GM12878 (cell line): ENCODE measurements at regions not wholly inside any gene's neighbourhood (a gene's known extent, or its start where the extent isn't known, plus 50 kb on each side); places are given as distances from the start of the nearest gene placed in this dataset.

Experiments used
- ATAC-seq: fragments of 200-7000 bp; cut with Tn5 transposase; 3 replicates; pipeline ENCODE4 v1.9.1; 2020; ENCODE audit warnings: mild to moderate bottlenecking, moderate library complexity
- BruUV-seq: library from RNA; stranded (reverse); fragments of 400-500 nt; replicated peaks from 2 replicates; lab custom pipeline; 2021; lab: Mats Ljungman, UMichigan
- CTCF ChIA-PET: fragments of 300-600 bp; sonication (Branson Sonifier 250); formaldehyde crosslinking; extraction: SDS; loops from one replicate; lab custom pipeline; 2021; ENCODE audit warnings: inconsistent platforms; lab: Yijun Ruan, JAX
- POLR2A ChIA-PET: fragments of 350-600 bp; formaldehyde crosslinking; extraction: SDS; loops from one replicate; lab custom pipeline; 2021; ENCODE audit warnings: inconsistent platforms; lab: Charles Lee
- RAD21 ChIA-PET: fragments of 300-600 bp; sonication (Branson Sonifier 250); formaldehyde crosslinking; loops from one replicate; lab custom pipeline; 2023; ENCODE audit warnings: antibody characterized with exemption; ENCODE audit not compliant: unreplicated experiment; lab: Charles Lee
- SMC1A ChIA-PET: fragments of 300-600 bp; sonication (Branson Sonifier 250); formaldehyde crosslinking; loops from one replicate; lab custom pipeline; 2023; ENCODE audit not compliant: unreplicated experiment, uncharacterized antibody; lab: Charles Lee
- DNase-seq: peaks from one replicate; pipeline ENCODE4 v3.0.0-alpha.2; 2011; ENCODE audit warnings: low read depth, low spot score
- FAIRE-seq: peaks from 3 replicates; lab custom pipeline; 2011; peaks lifted over from hg19 to GRCh38; lab: Jason Lieb, UNC
- H2AFZ ChIP-seq: 2 replicates; pipeline ENCODE4 v1.6.0; 2011; ENCODE audit warnings: low read depth, low read length, control low read depth; ENCODE audit not compliant: control insufficient read depth
- H3K27ac ChIP-seq: 2 replicates; pipeline ENCODE4 v1.5.1; 2011; ENCODE audit warnings: control low read depth; ENCODE audit not compliant: control insufficient read depth, insufficient read depth
- H3K27me3 ChIP-seq, 2 experiments: replicated peaks in 1 of 2; 2 replicates each; pipeline versions ENCODE4 v1.6.0 to v1.6.1; 2011; ENCODE audit warnings: low read length in 1 of 2; ENCODE audit not compliant: control insufficient read depth in 2 of 2, insufficient read depth in 2 of 2
- H3K36me3 ChIP-seq, 2 experiments: 2 replicates each; pipeline ENCODE4 v1.5.1; 2011; ENCODE audit warnings: low read length in 1 of 2; ENCODE audit not compliant: control insufficient read depth in 2 of 2, insufficient read depth in 2 of 2
- H3K4me1 ChIP-seq: 2 replicates; pipeline ENCODE4 v1.6.1; 2011; ENCODE audit warnings: mild to moderate bottlenecking, low read length, moderate library complexity, mixed read lengths; ENCODE audit not compliant: control insufficient read depth, insufficient read depth
- H3K4me2 ChIP-seq: 2 replicates; pipeline ENCODE4 v1.6.0; 2011; ENCODE audit warnings: control low read depth; ENCODE audit not compliant: control insufficient read depth, insufficient read depth
- H3K4me3 ChIP-seq: fragments of 200-600 bp; sonication (generic); 2 replicates; pipeline ENCODE4 v1.5.1; 2016
- H3K79me2 ChIP-seq: 2 replicates; pipeline ENCODE4 v1.6.0; 2011; ENCODE audit warnings: low read length; ENCODE audit not compliant: control insufficient read depth, insufficient read depth
- H3K9ac ChIP-seq: 2 replicates; pipeline ENCODE4 v1.8.0; 2011; ENCODE audit warnings: low read length, control low read depth, mixed read lengths; ENCODE audit not compliant: control insufficient read depth, insufficient read depth
- H3K9me3 ChIP-seq: replicated peaks from 3 replicates; pipeline ENCODE4 v1.5.1; 2011; ENCODE audit warnings: mild to moderate bottlenecking, low read length; ENCODE audit not compliant: control insufficient read depth, insufficient read depth
- H4K20me1 ChIP-seq: 2 replicates; pipeline ENCODE4 v1.6.0; 2011; ENCODE audit not compliant: control insufficient read depth, insufficient read depth
- BRCA1 ChIP-seq: IDR thresholded peaks from 2 replicates; pipeline ENCODE4 v1.6.1; 2011; ENCODE audit warnings: low read depth, low read length, improper control_type of control experiment
- DPF2 ChIP-seq: fragments of 450-650 bp; IDR thresholded peaks from 2 replicates; pipeline ENCODE4 v1.6.1; 2017; ENCODE audit warnings: mild to moderate bottlenecking
- EED ChIP-seq: sonication (generic); IDR thresholded peaks from 2 replicates; pipeline ENCODE4 v1.6.1; 2016; ENCODE audit warnings: antibody characterized with exemption, low read depth
- EP300 ChIP-seq, 2 experiments: fragments of 150-350 bp in 1 of 2; IDR thresholded peaks; 2 replicates each; pipeline ENCODE4 v1.6.1; 2011 to 2012; ENCODE audit warnings: low read depth in 2 of 2, low read length in 2 of 2, borderline replicate concordance in 1 of 2, improper control_type of control experiment in 1 of 2, inconsistent platforms in 1 of 2; ENCODE audit not compliant: control insufficient read depth in 1 of 2
- HCFC1 ChIP-seq: fragments of 150-350 bp; IDR thresholded peaks from 2 replicates; pipeline ENCODE4 v1.6.1; 2014; ENCODE audit warnings: low read length
- HDGF ChIP-seq: fragments of 450-650 bp; IDR thresholded peaks from 2 replicates; pipeline ENCODE4 v1.6.1; 2016; ENCODE audit warnings: antibody characterized with exemption
- KDM1A ChIP-seq: fragments of 200-600 bp; sonication (generic); IDR thresholded peaks from 2 replicates; pipeline ENCODE4 v1.6.1; 2016; ENCODE audit warnings: borderline replicate concordance
- NKRF ChIP-seq: fragments of 450-650 bp; conservative IDR thresholded peaks from 2 replicates; pipeline ENCODE4 v1.6.1; 2017; ENCODE audit warnings: mild to moderate bottlenecking, moderate library complexity
- NR2C1 ChIP-seq: fragments of 450-650 bp; IDR thresholded peaks from 2 replicates; pipeline ENCODE4 v1.6.1; 2017; ENCODE audit warnings: antibody characterized with exemption, mild to moderate bottlenecking, moderate library complexity
- RCOR1 ChIP-seq: conservative IDR thresholded peaks from 2 replicates; pipeline ENCODE4 v1.6.1; 2012; ENCODE audit warnings: low read depth, low read length, improper control_type of control experiment
- RELB ChIP-seq: fragments of 450-650 bp; IDR thresholded peaks from 2 replicates; pipeline ENCODE4 v1.6.1; 2017; ENCODE audit warnings: low read depth, mild to moderate bottlenecking, moderate library complexity
- YBX1 ChIP-seq: fragments of 450-650 bp; IDR thresholded peaks from 2 replicates; pipeline ENCODE4 v1.6.1; 2016; ENCODE audit warnings: antibody characterized with exemption
- WGBS: methylation state at CpG from one replicate; pipeline ENCODE4 v1.1.6; 2016; ENCODE audit warnings: low lambda C conversion rate; ENCODE audit not compliant: insufficient replicate concordance, insufficient coverage; ENCODE audit errors: missing lambda C conversion rate; 5-methylcytosine and 5-hydroxymethylcytosine counted together
- in situ Hi-C: fragments of 300-500 bp; cut with MboI; formaldehyde crosslinking; loops from 9 replicates; pipeline ENCODE4 v1.14.3; 2018; ENCODE audit warnings: mixed read lengths
- intact Hi-C: fragments of 100-400 bp; cut with micrococcal nuclease; formaldehyde crosslinking; loops from one replicate; pipeline ENCODE4 v1.14.2; 2022; ENCODE audit not compliant: unreplicated experiment
- TF ChIP-seq, protein P1 (sequence below): fragments of 150-350 bp; IDR thresholded peaks from 2 replicates; pipeline ENCODE4 v1.6.1; 2016; ENCODE audit warnings: low read depth, low read length
- TF ChIP-seq, protein P2 (sequence below): fragments of 450-650 bp; IDR thresholded peaks from 2 replicates; pipeline ENCODE4 v1.6.1; 2017; ENCODE audit warnings: mild to moderate bottlenecking, moderate library complexity

GRCh38 chr7:68689087-68689433 is 909.2 kb upstream of the AUTS2 start:
- H3K4me1 ChIP-seq, result no peaks in the 10 kb centered on the region
- H4K20me1 ChIP-seq, result no peaks in the 10 kb centered on the region
- intact Hi-C loops (no loop called here), in situ Hi-C loops (no loop called here)
- no peaks in the 10 kb centered on the region; the same call in 2 of the 3 replicates for H3K9me3 ChIP-seq
- POLR2A ChIA-PET, result no interaction called here
- no peak overlapping the region for H2AFZ ChIP-seq
- H3K9ac ChIP-seq, result no peak overlapping the region
- H3K79me2 ChIP-seq, result no peaks in the 10 kb centered on the region
- RAD21 ChIA-PET, result no interaction called here
- no peak overlapping the region for H3K4me2 ChIP-seq
- H3K27me3 ChIP-seq, result no peaks in the 10 kb centered on the region
- H3K27ac ChIP-seq, result no peak overlapping the region
- BruUV-seq, result no TSS peak
- DNase-seq (no peak), FAIRE-seq (no peak), ATAC-seq (no peak)
- CTCF ChIA-PET, result no interaction called here
- no peaks in the 10 kb centered on the region for H3K36me3 ChIP-seq
- H3K4me3 ChIP-seq, result no peak overlapping the region
- SMC1A ChIA-PET, result no interaction called here
- WGBS, result 21% methylated on average over 5 of the region's 5 CpGs
- no peak for TF ChIP-seq NKRF
- TF ChIP-seq, protein P1, sequence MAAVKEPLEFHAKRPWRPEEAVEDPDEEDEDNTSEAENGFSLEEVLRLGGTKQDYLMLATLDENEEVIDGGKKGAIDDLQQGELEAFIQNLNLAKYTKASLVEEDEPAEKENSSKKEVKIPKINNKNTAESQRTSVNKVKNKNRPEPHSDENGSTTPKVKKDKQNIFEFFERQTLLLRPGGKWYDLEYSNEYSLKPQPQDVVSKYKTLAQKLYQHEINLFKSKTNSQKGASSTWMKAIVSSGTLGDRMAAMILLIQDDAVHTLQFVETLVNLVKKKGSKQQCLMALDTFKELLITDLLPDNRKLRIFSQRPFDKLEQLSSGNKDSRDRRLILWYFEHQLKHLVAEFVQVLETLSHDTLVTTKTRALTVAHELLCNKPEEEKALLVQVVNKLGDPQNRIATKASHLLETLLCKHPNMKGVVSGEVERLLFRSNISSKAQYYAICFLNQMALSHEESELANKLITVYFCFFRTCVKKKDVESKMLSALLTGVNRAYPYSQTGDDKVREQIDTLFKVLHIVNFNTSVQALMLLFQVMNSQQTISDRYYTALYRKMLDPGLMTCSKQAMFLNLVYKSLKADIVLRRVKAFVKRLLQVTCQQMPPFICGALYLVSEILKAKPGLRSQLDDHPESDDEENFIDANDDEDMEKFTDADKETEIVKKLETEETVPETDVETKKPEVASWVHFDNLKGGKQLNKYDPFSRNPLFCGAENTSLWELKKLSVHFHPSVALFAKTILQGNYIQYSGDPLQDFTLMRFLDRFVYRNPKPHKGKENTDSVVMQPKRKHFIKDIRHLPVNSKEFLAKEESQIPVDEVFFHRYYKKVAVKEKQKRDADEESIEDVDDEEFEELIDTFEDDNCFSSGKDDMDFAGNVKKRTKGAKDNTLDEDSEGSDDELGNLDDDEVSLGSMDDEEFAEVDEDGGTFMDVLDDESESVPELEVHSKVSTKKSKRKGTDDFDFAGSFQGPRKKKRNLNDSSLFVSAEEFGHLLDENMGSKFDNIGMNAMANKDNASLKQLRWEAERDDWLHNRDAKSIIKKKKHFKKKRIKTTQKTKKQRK, result no peak
- TF ChIP-seq HCFC1, result no peak
- no peak for TF ChIP-seq RELB
- no peak for TF ChIP-seq BRCA1
- no peak for TF ChIP-seq EED
- TF ChIP-seq YBX1, result no peak
- no peak for TF ChIP-seq NR2C1
- TF ChIP-seq, protein P2, sequence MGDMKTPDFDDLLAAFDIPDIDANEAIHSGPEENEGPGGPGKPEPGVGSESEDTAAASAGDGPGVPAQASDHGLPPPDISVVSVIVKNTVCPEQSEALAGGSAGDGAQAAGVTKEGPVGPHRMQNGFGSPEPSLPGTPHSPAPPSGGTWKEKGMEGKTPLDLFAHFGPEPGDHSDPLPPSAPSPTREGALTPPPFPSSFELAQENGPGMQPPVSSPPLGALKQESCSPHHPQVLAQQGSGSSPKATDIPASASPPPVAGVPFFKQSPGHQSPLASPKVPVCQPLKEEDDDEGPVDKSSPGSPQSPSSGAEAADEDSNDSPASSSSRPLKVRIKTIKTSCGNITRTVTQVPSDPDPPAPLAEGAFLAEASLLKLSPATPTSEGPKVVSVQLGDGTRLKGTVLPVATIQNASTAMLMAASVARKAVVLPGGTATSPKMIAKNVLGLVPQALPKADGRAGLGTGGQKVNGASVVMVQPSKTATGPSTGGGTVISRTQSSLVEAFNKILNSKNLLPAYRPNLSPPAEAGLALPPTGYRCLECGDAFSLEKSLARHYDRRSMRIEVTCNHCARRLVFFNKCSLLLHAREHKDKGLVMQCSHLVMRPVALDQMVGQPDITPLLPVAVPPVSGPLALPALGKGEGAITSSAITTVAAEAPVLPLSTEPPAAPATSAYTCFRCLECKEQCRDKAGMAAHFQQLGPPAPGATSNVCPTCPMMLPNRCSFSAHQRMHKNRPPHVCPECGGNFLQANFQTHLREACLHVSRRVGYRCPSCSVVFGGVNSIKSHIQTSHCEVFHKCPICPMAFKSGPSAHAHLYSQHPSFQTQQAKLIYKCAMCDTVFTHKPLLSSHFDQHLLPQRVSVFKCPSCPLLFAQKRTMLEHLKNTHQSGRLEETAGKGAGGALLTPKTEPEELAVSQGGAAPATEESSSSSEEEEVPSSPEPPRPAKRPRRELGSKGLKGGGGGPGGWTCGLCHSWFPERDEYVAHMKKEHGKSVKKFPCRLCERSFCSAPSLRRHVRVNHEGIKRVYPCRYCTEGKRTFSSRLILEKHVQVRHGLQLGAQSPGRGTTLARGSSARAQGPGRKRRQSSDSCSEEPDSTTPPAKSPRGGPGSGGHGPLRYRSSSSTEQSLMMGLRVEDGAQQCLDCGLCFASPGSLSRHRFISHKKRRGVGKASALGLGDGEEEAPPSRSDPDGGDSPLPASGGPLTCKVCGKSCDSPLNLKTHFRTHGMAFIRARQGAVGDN, result no peak
- TF ChIP-seq HDGF, result no peak
- TF ChIP-seq KDM1A, result no peak
- TF ChIP-seq DPF2, result no peak
- TF ChIP-seq EP300 (IDR thresholded peaks at IDR 0.05; ENCODE audit: borderline replicate concordance in 1 of 2, control insufficient read depth in 1 of 2, low read depth in 2 of 2, low read length in 2 of 2), result no peak
- no peak for TF ChIP-seq RCOR1
